Mesothelial cell of epicardium (in vitro differentiated cells): ENCODE measurements at regions not wholly inside any gene's neighbourhood (a gene's known extent, or its start where the extent isn't known, plus 50 kb on each side); places are given as distances from the start of the nearest gene placed in this dataset.
"Not testable (repeated sequence)": the region's sequence is repeated elsewhere in the genome, so short reads cannot be mapped to it uniquely, and the experiment has no call there.

Experiments used
- DNase-seq, 2 experiments: peaks; one replicate each; pipeline ENCODE4 v3.0.0; 2021; ENCODE audit warnings: low spot score in 2 of 2; ENCODE audit not compliant: unreplicated experiment in 2 of 2
- H3K27ac Mint-ChIP-seq: 2 replicates; pipeline ENCODE4 v1.8.0; 2021; ENCODE audit warnings: mixed read lengths
- H3K27me3 Mint-ChIP-seq: 2 replicates; pipeline ENCODE4 v1.8.0; 2021; ENCODE audit warnings: low read depth, mixed read lengths
- H3K36me3 Mint-ChIP-seq: 2 replicates; pipeline ENCODE4 v1.8.0; 2021; ENCODE audit warnings: mixed read lengths
- H3K4me1 Mint-ChIP-seq: 2 replicates; pipeline ENCODE4 v1.8.0; 2021; ENCODE audit warnings: mixed read lengths
- H3K4me3 Mint-ChIP-seq: 2 replicates; pipeline ENCODE4 v1.8.0; 2021; ENCODE audit warnings: mild to moderate bottlenecking, moderate library complexity, mixed read lengths
- H3K9me3 Mint-ChIP-seq: 2 replicates; pipeline ENCODE4 v1.8.0; 2021; ENCODE audit warnings: mixed read lengths
- TF ChIP-seq, protein P1 (sequence below): fragments of 200-600 bp; sonication (generic); IDR thresholded peaks from one replicate; pipeline ENCODE4 v1.5.0; 2021; ENCODE audit warnings: antibody characterized with exemption; ENCODE audit not compliant: unreplicated experiment

DNA sequence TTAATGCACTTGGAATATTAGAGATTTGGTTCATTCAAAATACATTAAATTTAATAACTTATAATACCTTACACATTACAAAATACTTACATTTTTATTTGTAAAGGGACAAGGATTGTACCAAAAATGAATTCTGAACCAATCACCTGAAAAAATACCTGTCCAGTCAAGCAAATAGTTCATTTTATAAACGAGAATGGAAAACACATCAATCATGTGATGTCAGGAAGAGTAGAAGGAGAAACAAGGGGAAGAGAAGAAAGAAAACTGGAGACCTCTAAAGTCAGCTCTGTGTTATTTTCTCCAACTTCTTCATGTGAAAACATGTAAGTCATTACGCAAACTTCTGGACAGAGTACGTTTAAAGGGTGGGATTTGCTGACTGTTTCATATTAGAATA, 989.0 kb upstream of the NUDT12 start:
- Mint-ChIP-seq H3K4me1 (peaks cover 2% of the 10 kb centered on the region), H3K36me3 (peaks cover 2% of the 10 kb centered on the region), H3K27ac (no peak overlapping the region), H3K4me3 (no peak overlapping the region), H3K27me3 (no peaks in the 10 kb centered on the region), H3K9me3 (peaks cover 24% of the 10 kb centered on the region)
- TF ChIP-seq, protein P1, sequence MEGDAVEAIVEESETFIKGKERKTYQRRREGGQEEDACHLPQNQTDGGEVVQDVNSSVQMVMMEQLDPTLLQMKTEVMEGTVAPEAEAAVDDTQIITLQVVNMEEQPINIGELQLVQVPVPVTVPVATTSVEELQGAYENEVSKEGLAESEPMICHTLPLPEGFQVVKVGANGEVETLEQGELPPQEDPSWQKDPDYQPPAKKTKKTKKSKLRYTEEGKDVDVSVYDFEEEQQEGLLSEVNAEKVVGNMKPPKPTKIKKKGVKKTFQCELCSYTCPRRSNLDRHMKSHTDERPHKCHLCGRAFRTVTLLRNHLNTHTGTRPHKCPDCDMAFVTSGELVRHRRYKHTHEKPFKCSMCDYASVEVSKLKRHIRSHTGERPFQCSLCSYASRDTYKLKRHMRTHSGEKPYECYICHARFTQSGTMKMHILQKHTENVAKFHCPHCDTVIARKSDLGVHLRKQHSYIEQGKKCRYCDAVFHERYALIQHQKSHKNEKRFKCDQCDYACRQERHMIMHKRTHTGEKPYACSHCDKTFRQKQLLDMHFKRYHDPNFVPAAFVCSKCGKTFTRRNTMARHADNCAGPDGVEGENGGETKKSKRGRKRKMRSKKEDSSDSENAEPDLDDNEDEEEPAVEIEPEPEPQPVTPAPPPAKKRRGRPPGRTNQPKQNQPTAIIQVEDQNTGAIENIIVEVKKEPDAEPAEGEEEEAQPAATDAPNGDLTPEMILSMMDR: no peak
- no peak for DNase-seq

DNA sequence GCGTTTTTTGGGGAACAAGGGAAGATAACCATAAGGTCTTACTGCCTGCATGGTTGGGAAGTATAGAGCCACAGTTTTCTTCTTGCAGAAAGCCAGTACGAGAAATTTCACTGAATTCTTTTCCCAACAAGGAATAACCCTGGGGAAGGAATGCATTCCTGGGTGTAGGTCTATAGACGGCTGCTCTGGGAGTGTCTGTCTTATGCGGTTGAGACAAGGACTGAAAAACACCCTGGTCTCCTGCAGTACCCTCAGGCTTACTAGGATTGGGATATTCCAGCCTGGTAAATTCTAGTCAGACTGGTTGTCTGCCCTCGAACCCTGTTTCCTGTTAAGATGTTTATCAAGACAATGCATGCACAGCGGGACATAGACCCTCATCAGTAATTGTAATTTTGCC, 984.3 kb upstream of the NUDT12 start:
- H3K9me3 Mint-ChIP-seq: peaks cover 24% of the 10 kb centered on the region
- not testable (repeated sequence) for H3K36me3 Mint-ChIP-seq, H3K4me3 Mint-ChIP-seq, H3K27ac Mint-ChIP-seq, DNase-seq, H3K27me3 Mint-ChIP-seq, H3K4me1 Mint-ChIP-seq

DNA sequence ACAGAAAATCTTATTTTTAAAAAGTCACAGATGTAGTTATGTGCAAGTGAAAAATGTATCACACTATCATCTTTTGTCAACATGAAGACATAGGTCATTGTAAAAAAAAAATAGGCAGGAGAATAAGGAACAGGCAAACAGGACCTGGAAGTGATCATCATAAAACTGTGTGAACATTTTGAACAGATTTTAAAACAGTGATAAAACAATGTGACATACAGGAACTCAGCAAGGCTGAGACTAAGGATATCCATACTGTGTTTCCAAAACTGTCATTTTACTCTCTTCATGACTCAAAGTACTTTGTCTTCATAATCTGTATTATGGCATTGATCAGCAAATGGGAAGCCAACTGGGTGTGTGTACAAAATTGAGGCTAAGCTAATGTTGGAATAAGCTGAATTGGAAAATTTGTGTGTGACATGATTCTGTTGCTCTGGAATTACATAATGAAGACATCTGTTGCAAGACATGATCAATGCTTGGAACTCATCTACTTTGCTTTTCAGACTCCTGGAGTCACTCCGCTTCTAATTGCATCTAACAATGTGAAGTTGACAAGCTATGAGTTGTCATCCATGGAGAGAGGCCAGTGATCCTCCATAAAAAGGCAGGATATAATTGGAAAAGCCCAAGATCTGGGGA, 978.7 kb upstream of the NUDT12 start:
- no peak overlapping the region for H3K27ac Mint-ChIP-seq
- H3K36me3 Mint-ChIP-seq: peaks cover 2% of the 10 kb centered on the region
- peaks cover 10% of the 10 kb centered on the region for H3K9me3 Mint-ChIP-seq
- DNase-seq: no peak
- TF ChIP-seq, protein P1: no peak
- peaks cover 12% of the 10 kb centered on the region for H3K4me1 Mint-ChIP-seq
- H3K4me3 Mint-ChIP-seq: no peak overlapping the region
- H3K27me3 Mint-ChIP-seq: no peaks in the 10 kb centered on the region

DNA sequence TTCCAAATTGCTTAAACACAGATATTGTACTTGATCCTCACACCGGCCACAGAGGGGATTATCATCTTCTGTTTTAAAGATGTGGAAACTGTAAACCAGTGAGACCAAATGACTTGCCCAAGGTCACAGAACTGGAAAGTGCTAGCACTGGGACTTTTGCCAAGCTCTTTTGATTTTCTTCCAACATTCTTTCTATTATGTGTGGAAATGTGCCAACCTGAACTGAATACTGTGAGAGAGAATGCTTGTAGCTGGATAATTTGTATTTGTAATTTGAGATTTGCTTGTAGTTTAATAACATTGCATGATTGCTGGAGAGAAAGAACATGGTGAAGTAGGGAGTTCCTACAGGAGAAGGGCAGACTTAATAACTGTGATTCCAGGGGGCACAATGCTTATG, 977.9 kb upstream of the NUDT12 start:
- Mint-ChIP-seq H3K36me3 (no peaks in the 10 kb centered on the region), H3K27me3 (no peaks in the 10 kb centered on the region), H3K4me3 (no peak overlapping the region), H3K9me3 (peaks cover 10% of the 10 kb centered on the region), H3K27ac (peak overlapping the region; percentile 47), H3K4me1 (peaks cover 15% of the 10 kb centered on the region)
- DNase-seq: no peak
- TF ChIP-seq, protein P1: no peak

DNA sequence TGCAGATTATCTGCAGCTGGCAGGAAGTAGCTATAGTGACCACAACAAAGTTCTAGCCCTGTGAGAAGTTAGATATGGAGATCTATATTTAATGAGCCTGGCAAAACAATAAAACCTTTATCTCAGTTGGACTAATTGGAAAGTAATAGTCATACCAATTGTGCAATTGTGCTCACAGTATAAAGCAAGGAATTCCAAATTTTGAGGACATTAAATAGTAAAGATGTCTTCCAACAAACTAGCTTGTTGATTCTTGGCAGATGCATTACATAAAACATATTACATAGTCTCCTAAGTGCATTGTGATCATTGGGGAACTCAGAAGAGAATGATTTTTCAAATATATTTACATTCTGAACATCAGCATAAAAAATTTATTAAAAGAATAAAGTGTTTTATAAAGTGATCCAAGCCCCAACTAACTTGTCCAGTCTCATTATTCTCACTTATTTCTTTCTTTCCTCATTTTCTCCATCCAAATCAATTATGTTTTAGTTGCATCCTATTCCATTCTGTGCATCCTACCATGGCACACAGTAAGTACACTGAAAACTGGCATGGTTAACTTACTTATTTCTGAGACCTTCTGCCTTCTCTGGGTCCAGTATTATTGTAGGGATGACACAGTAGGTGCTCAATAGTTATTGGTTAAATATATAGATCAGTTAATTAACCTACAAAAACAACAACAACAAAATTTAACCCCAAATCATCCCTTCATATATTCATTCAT, 977.2 kb upstream of the NUDT12 start:
- no peak overlapping the region for H3K27ac Mint-ChIP-seq
- H3K4me1 Mint-ChIP-seq: peaks cover 20% of the 10 kb centered on the region
- H3K4me3 Mint-ChIP-seq: no peak overlapping the region
- no peaks in the 10 kb centered on the region for H3K27me3 Mint-ChIP-seq
- H3K36me3 Mint-ChIP-seq: peaks cover 1% of the 10 kb centered on the region
- H3K9me3 Mint-ChIP-seq: peaks cover 13% of the 10 kb centered on the region
- TF ChIP-seq, protein P1: no peak
- DNase-seq: no peak

DNA sequence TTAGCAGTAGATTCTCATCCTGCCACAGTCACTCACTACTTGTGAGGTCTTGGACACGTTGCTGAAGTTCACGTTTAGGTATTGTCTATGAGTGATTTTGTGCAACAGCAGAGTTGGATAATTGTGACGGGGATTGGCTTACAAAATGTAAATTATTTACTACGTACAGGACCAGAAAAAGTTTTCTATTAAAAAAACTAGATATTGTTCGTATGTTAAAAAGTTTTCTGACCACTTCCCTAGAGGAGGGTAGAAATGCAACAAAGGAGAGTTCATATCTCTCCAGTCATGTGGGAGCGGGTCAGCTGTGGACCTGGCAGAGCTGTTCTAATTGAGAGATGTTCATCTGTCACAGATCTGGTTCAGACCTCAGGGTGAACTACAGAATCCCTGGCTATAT, 976.1 kb upstream of the NUDT12 start:
- Mint-ChIP-seq H3K4me1 (peaks cover 23% of the 10 kb centered on the region), H3K27me3 (no peaks in the 10 kb centered on the region), H3K4me3 (no peak overlapping the region), H3K27ac (no peak overlapping the region), H3K36me3 (peaks cover 3% of the 10 kb centered on the region), H3K9me3 (peaks cover 15% of the 10 kb centered on the region)
- no peak for DNase-seq
- TF ChIP-seq, protein P1: no peak
